DND-41 (cell line): ENCODE measurements at regions not wholly inside any gene's neighbourhood (a gene's known extent, or its start where the extent isn't known, plus 50 kb on each side); places are given as distances from the start of the nearest gene placed in this dataset.

ENCODE experiments used
- ATAC-seq: fragments of 200-7000 bp; cut with Tn5 transposase; 3 replicates; pipeline ENCODE4 v1.9.1; 2021; ENCODE audit warnings: low read depth; ENCODE audit not compliant: insufficient read depth
- DNase-seq: peaks from one replicate; pipeline ENCODE4 v3.0.0-alpha.2; 2020
- H2AFZ ChIP-seq: 2 replicates; pipeline ENCODE4 v1.6.0; 2012; ENCODE audit warnings: low read depth, low read length
- H3K27ac ChIP-seq: 2 replicates; pipeline ENCODE4 v1.5.1; 2012; ENCODE audit warnings: low read length, inconsistent platforms
- H3K27me3 ChIP-seq: fragments of 200-600 bp; sonication (generic); 2 replicates; pipeline ENCODE4 v1.6.0; 2012; ENCODE audit warnings: low read length, mild to moderate bottlenecking, inconsistent platforms; ENCODE audit not compliant: insufficient read depth, poor library complexity
- H3K36me3 ChIP-seq: 2 replicates; pipeline ENCODE4 v1.5.1; 2012; ENCODE audit warnings: low read length, inconsistent platforms; ENCODE audit not compliant: insufficient read depth
- H3K4me1 ChIP-seq: 2 replicates; pipeline ENCODE4 v1.5.1; 2012; ENCODE audit warnings: mild to moderate bottlenecking, low read length; ENCODE audit not compliant: insufficient read depth
- H3K4me2 ChIP-seq: 2 replicates; pipeline ENCODE4 v1.6.0; 2012; ENCODE audit warnings: mild to moderate bottlenecking, moderate library complexity, low read length, inconsistent platforms; ENCODE audit not compliant: insufficient read depth
- H3K4me3 ChIP-seq, 2 experiments: fragments of 200-600 bp in 1 of 2; shearing (Covaris generic) in 1 of 2; 2 replicates each; pipeline ENCODE4 v1.5.1; 2012 to 2016; ENCODE audit warnings: inconsistent platforms in 2 of 2, low read length in 2 of 2, mild to moderate bottlenecking in 2 of 2, low read depth in 1 of 2, moderate library complexity in 1 of 2
- H3K79me2 ChIP-seq: 2 replicates; pipeline ENCODE4 v1.6.0; 2012; ENCODE audit warnings: low read length, inconsistent platforms; ENCODE audit not compliant: insufficient read depth
- H3K9ac ChIP-seq: 2 replicates; pipeline ENCODE4 v1.6.0; 2012; ENCODE audit warnings: low read depth, mild to moderate bottlenecking, inconsistent platforms, low read length, moderate library complexity
- H3K9me3 ChIP-seq: 2 replicates; pipeline ENCODE4 v1.5.1; 2012; ENCODE audit warnings: low read length, moderate library complexity, mild to moderate bottlenecking, inconsistent platforms; ENCODE audit not compliant: insufficient read depth, severe bottlenecking
- H4K20me1 ChIP-seq: 2 replicates; pipeline ENCODE4 v1.6.0; 2012; ENCODE audit warnings: low read length; ENCODE audit not compliant: insufficient read depth
- CTCF ChIP-seq: IDR thresholded peaks from 2 replicates; pipeline ENCODE4 v1.5.1; 2012; ENCODE audit warnings: borderline replicate concordance, low read length, moderate library complexity, mild to moderate bottlenecking; ENCODE audit not compliant: poor library complexity, severe bottlenecking; ENCODE audit errors: extremely low read depth
- EZH2 ChIP-seq: IDR thresholded peaks from 3 replicates; pipeline ENCODE4 v1.6.1; 2012; ENCODE audit warnings: borderline replicate concordance, low read depth, mild to moderate bottlenecking, moderate library complexity, low read length, inconsistent platforms; ENCODE audit not compliant: severe bottlenecking

GRCh38 chr19:29128203-29128602, 84.7 kb downstream of the UQCRFS1 start:
- DNase-seq (no peak), ATAC-seq (no peak)
- Histone ChIP-seq H3K36me3 (no peaks in the 10 kb centered on the region), H3K79me2 (no peaks in the 10 kb centered on the region), H3K9me3 (no peaks in the 10 kb centered on the region), H4K20me1 (no peaks in the 10 kb centered on the region), H3K27me3 (no peaks in the 10 kb centered on the region), H3K27ac (no peak overlapping the region), H3K4me3 (no peak overlapping the region), H2AFZ (no peak overlapping the region), H3K9ac (no peak overlapping the region), H3K4me1 (no peaks in the 10 kb centered on the region), H3K4me2 (no peak overlapping the region)
- TF ChIP-seq CTCF (no peak), EZH2 (no peak)

GRCh38 chr19:29122185-29122584, 90.8 kb downstream of the UQCRFS1 start:
- ATAC-seq, result no peak

GRCh38 chr19:29121684-29122083, 91.3 kb downstream of the UQCRFS1 start:
- no peaks in the 10 kb centered on the region for H3K9me3 ChIP-seq
- no peak for DNase-seq
- no peak overlapping the region for H3K4me3 ChIP-seq
- no peaks in the 10 kb centered on the region for H3K4me1 ChIP-seq
- no peaks in the 10 kb centered on the region for H3K79me2 ChIP-seq
- H3K36me3 ChIP-seq, result no peaks in the 10 kb centered on the region
- H3K4me2 ChIP-seq, result no peak overlapping the region
- TF ChIP-seq CTCF (peak; percentile 55), EZH2 (no peak)
- H3K9ac ChIP-seq, result no peak overlapping the region
- no peaks in the 10 kb centered on the region for H4K20me1 ChIP-seq
- H3K27me3 ChIP-seq, result no peaks in the 10 kb centered on the region
- no peak for ATAC-seq
- no peak overlapping the region for H3K27ac ChIP-seq
- no peak overlapping the region for H2AFZ ChIP-seq

More at GRCh38 chr19:29122185-29122584, 90.8 kb downstream of the UQCRFS1 start:
- Histone ChIP-seq H4K20me1 (no peaks in the 10 kb centered on the region), H3K36me3 (no peaks in the 10 kb centered on the region), H3K27ac (no peak overlapping the region), H3K4me2 (no peak overlapping the region), H3K27me3 (no peaks in the 10 kb centered on the region), H3K4me3 (no peak overlapping the region), H3K4me1 (no peaks in the 10 kb centered on the region), H3K79me2 (no peaks in the 10 kb centered on the region), H3K9me3 (no peaks in the 10 kb centered on the region), H3K9ac (no peak overlapping the region), H2AFZ (no peak overlapping the region)
- TF ChIP-seq EZH2 (no peak), CTCF (no peak)
- no peak for DNase-seq

- H3K27ac ChIP-seq, result no peak overlapping the region
- no peaks in the 10 kb centered on the region for H3K9me3 ChIP-seq
- H3K4me2 ChIP-seq, result no peak overlapping the region
- no peak overlapping the region for H2AFZ ChIP-seq
- H3K36me3 ChIP-seq, result no peaks in the 10 kb centered on the region
- ATAC-seq, result no peak
- no peaks in the 10 kb centered on the region for H3K27me3 ChIP-seq
- DNase-seq, result no peak
- H3K79me2 ChIP-seq, result no peaks in the 10 kb centered on the region
- no peaks in the 10 kb centered on the region for H3K4me1 ChIP-seq
- no peak overlapping the region for H3K9ac ChIP-seq
- H3K4me3 ChIP-seq, result no peak overlapping the region
- TF ChIP-seq CTCF (no peak), EZH2 (no peak)
- no peaks in the 10 kb centered on the region for H4K20me1 ChIP-seq
Measured at GRCh38 chr19:29120466-29120865, 92.5 kb downstream of the UQCRFS1 start.
